GM12878 (cell line): ENCODE measurements at regions not wholly inside any gene's neighbourhood (a gene's known extent, or its start where the extent isn't known, plus 50 kb on each side); places are given as distances from the start of the nearest gene placed in this dataset.

Experiments used
- ATAC-seq: fragments of 200-7000 bp; cut with Tn5 transposase; 3 replicates; pipeline ENCODE4 v1.9.1; 2020; ENCODE audit warnings: mild to moderate bottlenecking, moderate library complexity
- BruUV-seq: library from RNA; stranded (reverse); fragments of 400-500 nt; replicated peaks from 2 replicates; lab custom pipeline; 2021; lab: Mats Ljungman, UMichigan
- CTCF ChIA-PET: fragments of 300-600 bp; sonication (Branson Sonifier 250); formaldehyde crosslinking; extraction: SDS; loops from one replicate; lab custom pipeline; 2021; ENCODE audit warnings: inconsistent platforms; lab: Yijun Ruan, JAX
- POLR2A ChIA-PET: fragments of 350-600 bp; formaldehyde crosslinking; extraction: SDS; loops from one replicate; lab custom pipeline; 2021; ENCODE audit warnings: inconsistent platforms; lab: Charles Lee
- RAD21 ChIA-PET: fragments of 300-600 bp; sonication (Branson Sonifier 250); formaldehyde crosslinking; loops from one replicate; lab custom pipeline; 2023; ENCODE audit warnings: antibody characterized with exemption; ENCODE audit not compliant: unreplicated experiment; lab: Charles Lee
- SMC1A ChIA-PET: fragments of 300-600 bp; sonication (Branson Sonifier 250); formaldehyde crosslinking; loops from one replicate; lab custom pipeline; 2023; ENCODE audit not compliant: unreplicated experiment, uncharacterized antibody; lab: Charles Lee
- DNase-seq: peaks from one replicate; pipeline ENCODE4 v3.0.0-alpha.2; 2011; ENCODE audit warnings: low read depth, low spot score
- FAIRE-seq: peaks from 3 replicates; lab custom pipeline; 2011; peaks lifted over from hg19 to GRCh38; lab: Jason Lieb, UNC
- H2AFZ ChIP-seq: 2 replicates; pipeline ENCODE4 v1.6.0; 2011; ENCODE audit warnings: low read depth, low read length, control low read depth; ENCODE audit not compliant: control insufficient read depth
- H3K27ac ChIP-seq: 2 replicates; pipeline ENCODE4 v1.5.1; 2011; ENCODE audit warnings: control low read depth; ENCODE audit not compliant: control insufficient read depth, insufficient read depth
- H3K27me3 ChIP-seq, 2 experiments: replicated peaks in 1 of 2; 2 replicates each; pipeline versions ENCODE4 v1.6.0 to v1.6.1; 2011; ENCODE audit warnings: low read length in 1 of 2; ENCODE audit not compliant: control insufficient read depth in 2 of 2, insufficient read depth in 2 of 2
- H3K36me3 ChIP-seq, 2 experiments: 2 replicates each; pipeline ENCODE4 v1.5.1; 2011; ENCODE audit warnings: low read length in 1 of 2; ENCODE audit not compliant: control insufficient read depth in 2 of 2, insufficient read depth in 2 of 2
- H3K4me1 ChIP-seq: 2 replicates; pipeline ENCODE4 v1.6.1; 2011; ENCODE audit warnings: mild to moderate bottlenecking, low read length, moderate library complexity, mixed read lengths; ENCODE audit not compliant: control insufficient read depth, insufficient read depth
- H3K4me2 ChIP-seq: 2 replicates; pipeline ENCODE4 v1.6.0; 2011; ENCODE audit warnings: control low read depth; ENCODE audit not compliant: control insufficient read depth, insufficient read depth
- H3K4me3 ChIP-seq: fragments of 200-600 bp; sonication (generic); 2 replicates; pipeline ENCODE4 v1.5.1; 2016
- H3K79me2 ChIP-seq: 2 replicates; pipeline ENCODE4 v1.6.0; 2011; ENCODE audit warnings: low read length; ENCODE audit not compliant: control insufficient read depth, insufficient read depth
- H3K9ac ChIP-seq: 2 replicates; pipeline ENCODE4 v1.8.0; 2011; ENCODE audit warnings: low read length, control low read depth, mixed read lengths; ENCODE audit not compliant: control insufficient read depth, insufficient read depth
- H3K9me3 ChIP-seq: replicated peaks from 3 replicates; pipeline ENCODE4 v1.5.1; 2011; ENCODE audit warnings: mild to moderate bottlenecking, low read length; ENCODE audit not compliant: control insufficient read depth, insufficient read depth
- H4K20me1 ChIP-seq: 2 replicates; pipeline ENCODE4 v1.6.0; 2011; ENCODE audit not compliant: control insufficient read depth, insufficient read depth
- ATF2 ChIP-seq: IDR thresholded peaks from 2 replicates; pipeline ENCODE4 v1.6.1; 2012; ENCODE audit warnings: low read length, inconsistent platforms
- CBFB ChIP-seq: IDR thresholded peaks from 2 replicates; pipeline ENCODE4 v1.6.1; 2016; ENCODE audit warnings: antibody characterized with exemption, low read depth
- CEBPB ChIP-seq, 2 experiments: fragments of 150-350 bp in 1 of 2; IDR thresholded peaks; 2 replicates each; pipeline ENCODE4 v1.6.1; 2012 to 2014; ENCODE audit warnings: low read depth in 2 of 2, low read length in 2 of 2, borderline replicate concordance in 1 of 2, inconsistent platforms in 1 of 2
- HDAC2 ChIP-seq: fragments of 200-600 bp; sonication (generic); IDR thresholded peaks from 2 replicates; pipeline ENCODE4 v1.6.1; 2017
- IRF3 ChIP-seq: fragments of 450-650 bp; IDR thresholded peaks from 2 replicates; pipeline ENCODE4 v1.6.1; 2014; ENCODE audit warnings: mild to moderate bottlenecking
- NBN ChIP-seq: fragments of 450-650 bp; IDR thresholded peaks from 2 replicates; pipeline ENCODE4 v1.6.1; 2016
- NFYB ChIP-seq: IDR thresholded peaks from 2 replicates; pipeline ENCODE4 v1.6.1; 2011; ENCODE audit warnings: low read depth, mild to moderate bottlenecking, low read length, improper control_type of control experiment, moderate library complexity; ENCODE audit not compliant: insufficient read depth
- NRF1 ChIP-seq: conservative IDR thresholded peaks from 2 replicates; pipeline ENCODE4 v1.6.1; 2011; ENCODE audit warnings: mild to moderate bottlenecking, low read depth, low read length, improper control_type of control experiment
- REST ChIP-seq: IDR thresholded peaks from 2 replicates; pipeline ENCODE4 v1.6.1; 2012; ENCODE audit warnings: mild to moderate bottlenecking, low read depth, low read length
- SIN3A ChIP-seq: IDR thresholded peaks from 2 replicates; pipeline ENCODE4 v1.6.1; 2012; ENCODE audit warnings: low read depth, low read length, improper control_type of control experiment
- SPI1 ChIP-seq: IDR thresholded peaks from 2 replicates; pipeline ENCODE4 v1.6.1; 2011; ENCODE audit warnings: low read depth, mild to moderate bottlenecking, low read length, moderate library complexity, borderline replicate concordance; ENCODE audit not compliant: insufficient read depth
- WGBS: methylation state at CpG from one replicate; pipeline ENCODE4 v1.1.6; 2016; ENCODE audit warnings: low lambda C conversion rate; ENCODE audit not compliant: insufficient replicate concordance, insufficient coverage; ENCODE audit errors: missing lambda C conversion rate; 5-methylcytosine and 5-hydroxymethylcytosine counted together
- in situ Hi-C: fragments of 300-500 bp; cut with MboI; formaldehyde crosslinking; loops from 9 replicates; pipeline ENCODE4 v1.14.3; 2018; ENCODE audit warnings: mixed read lengths
- intact Hi-C: fragments of 100-400 bp; cut with micrococcal nuclease; formaldehyde crosslinking; loops from one replicate; pipeline ENCODE4 v1.14.2; 2022; ENCODE audit not compliant: unreplicated experiment
- TF ChIP-seq, protein P1 (sequence below): IDR thresholded peaks from 2 replicates; pipeline ENCODE4 v1.6.1; 2012; ENCODE audit warnings: low read depth, low read length, improper control_type of control experiment
- TF ChIP-seq, protein P2 (sequence below): fragments of 450-650 bp; formaldehyde crosslinking; IDR thresholded peaks from 2 replicates; pipeline ENCODE4 v1.5.0; 2022; ENCODE audit warnings: mild to moderate bottlenecking, missing genetic modification characterization

GRCh38 chr3:67192466-67192865 lies 194.4 kb downstream of the KBTBD8 start:
- intact Hi-C loops (no loop called here), in situ Hi-C loops (no loop called here)
- Histone ChIP-seq H3K4me1 (no peaks in the 10 kb centered on the region), H3K36me3 (no peaks in the 10 kb centered on the region), H3K4me2 (no peak overlapping the region), H3K79me2 (no peaks in the 10 kb centered on the region), H3K9ac (no peak overlapping the region), H3K27me3 (no peaks in the 10 kb centered on the region), H3K27ac (no peak overlapping the region), H3K9me3 (no peaks in the 10 kb centered on the region), H2AFZ (no peak overlapping the region), H3K4me3 (no peak overlapping the region), H4K20me1 (no peaks in the 10 kb centered on the region)
- RAD21 ChIA-PET = no interaction called here
- SMC1A ChIA-PET = no interaction called here
- CTCF ChIA-PET = no interaction called here
- TF ChIP-seq IRF3 (no peak), NBN (no peak), SIN3A (no peak), SPI1 (no peak), NFYB (no peak), CBFB (no peak), REST (no peak), CEBPB (IDR thresholded peaks at IDR 0.05; ENCODE audit: borderline replicate concordance in 1 of 2, low read depth in 2 of 2, low read length in 2 of 2) (no peak), ATF2 (no peak), NRF1 (no peak), HDAC2 (no peak)
- TF ChIP-seq, protein P1, sequence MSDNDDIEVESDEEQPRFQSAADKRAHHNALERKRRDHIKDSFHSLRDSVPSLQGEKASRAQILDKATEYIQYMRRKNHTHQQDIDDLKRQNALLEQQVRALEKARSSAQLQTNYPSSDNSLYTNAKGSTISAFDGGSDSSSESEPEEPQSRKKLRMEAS = no peak
- TF ChIP-seq, protein P2, sequence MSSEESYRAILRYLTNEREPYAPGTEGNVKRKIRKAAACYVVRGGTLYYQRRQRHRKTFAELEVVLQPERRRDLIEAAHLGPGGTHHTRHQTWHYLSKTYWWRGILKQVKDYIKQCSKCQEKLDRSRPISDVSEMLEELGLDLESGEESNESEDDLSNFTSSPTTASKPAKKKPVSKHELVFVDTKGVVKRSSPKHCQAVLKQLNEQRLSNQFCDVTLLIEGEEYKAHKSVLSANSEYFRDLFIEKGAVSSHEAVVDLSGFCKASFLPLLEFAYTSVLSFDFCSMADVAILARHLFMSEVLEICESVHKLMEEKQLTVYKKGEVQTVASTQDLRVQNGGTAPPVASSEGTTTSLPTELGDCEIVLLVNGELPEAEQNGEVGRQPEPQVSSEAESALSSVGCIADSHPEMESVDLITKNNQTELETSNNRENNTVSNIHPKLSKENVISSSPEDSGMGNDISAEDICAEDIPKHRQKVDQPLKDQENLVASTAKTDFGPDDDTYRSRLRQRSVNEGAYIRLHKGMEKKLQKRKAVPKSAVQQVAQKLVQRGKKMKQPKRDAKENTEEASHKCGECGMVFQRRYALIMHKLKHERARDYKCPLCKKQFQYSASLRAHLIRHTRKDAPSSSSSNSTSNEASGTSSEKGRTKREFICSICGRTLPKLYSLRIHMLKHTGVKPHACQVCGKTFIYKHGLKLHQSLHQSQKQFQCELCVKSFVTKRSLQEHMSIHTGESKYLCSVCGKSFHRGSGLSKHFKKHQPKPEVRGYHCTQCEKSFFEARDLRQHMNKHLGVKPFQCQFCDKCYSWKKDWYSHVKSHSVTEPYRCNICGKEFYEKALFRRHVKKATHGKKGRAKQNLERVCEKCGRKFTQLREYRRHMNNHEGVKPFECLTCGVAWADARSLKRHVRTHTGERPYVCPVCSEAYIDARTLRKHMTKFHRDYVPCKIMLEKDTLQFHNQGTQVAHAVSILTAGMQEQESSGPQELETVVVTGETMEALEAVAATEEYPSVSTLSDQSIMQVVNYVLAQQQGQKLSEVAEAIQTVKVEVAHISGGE (CRISPR knock-in tag) = no peak
- FAIRE-seq (no peak), DNase-seq (no peak), ATAC-seq (no peak)
- no TSS peak for BruUV-seq
- POLR2A ChIA-PET = no interaction called here
- 46% methylated on average over 8 of the region's 8 CpGs for WGBS
